GM12891 (cell line): ENCODE measurements at regions not wholly inside any gene's neighbourhood (a gene's known extent, or its start where the extent isn't known, plus 50 kb on each side); places are given as distances from the start of the nearest gene placed in this dataset.

ENCODE experiments used
- PAX5 ChIP-seq: IDR thresholded peaks from 2 replicates; pipeline ENCODE4 v1.6.1; 2011; ENCODE audit warnings: low read length, moderate library complexity, mild to moderate bottlenecking; ENCODE audit not compliant: insufficient read depth, severe bottlenecking
- POLR2A ChIP-seq: IDR thresholded peaks from 2 replicates; pipeline ENCODE4 v1.6.1; 2011; ENCODE audit warnings: low read depth, low read length, control low read depth
- POLR2AphosphoS5 ChIP-seq: IDR thresholded peaks from 2 replicates; pipeline ENCODE4 v1.6.1; 2011; ENCODE audit warnings: low read depth, low read length, control low read depth
- POU2F2 ChIP-seq: IDR thresholded peaks from 2 replicates; pipeline ENCODE4 v1.6.1; 2011; ENCODE audit warnings: low read depth, mild to moderate bottlenecking, control low read depth, low read length, moderate library complexity
- SPI1 ChIP-seq: IDR thresholded peaks from 2 replicates; pipeline ENCODE4 v1.6.1; 2011; ENCODE audit warnings: low read depth, low read length, control low read depth
- TAF1 ChIP-seq: IDR thresholded peaks from 2 replicates; pipeline ENCODE4 v1.6.1; 2011; ENCODE audit warnings: low read depth, low read length, control low read depth

- TF ChIP-seq POLR2A (no peak), POLR2AphosphoS5 (no peak), SPI1 (no peak), TAF1 (no peak), PAX5 (no peak), POU2F2 (no peak)
Observed at GRCh38 chr18:43485545-43485963, 208.3 kb upstream of the SYT4 start.
